GM23248 (cell line): ENCODE measurements at regions not wholly inside any gene's neighbourhood (a gene's known extent, or its start where the extent isn't known, plus 50 kb on each side); places are given as distances from the start of the nearest gene placed in this dataset.

ENCODE experiments used
- DNase-seq: peaks from one replicate; pipeline ENCODE4 v3.0.0-alpha.2; 2015
- H2AFZ ChIP-seq: fragments of 200-600 bp; sonication (generic); 2 replicates; pipeline ENCODE4 v1.6.1; 2016; ENCODE audit warnings: antibody characterized with exemption
- H3F3A ChIP-seq: fragments of 200-600 bp; sonication (generic); 2 replicates; pipeline ENCODE4 v1.6.1; 2016; ENCODE audit warnings: mild to moderate bottlenecking, antibody characterized with exemption, mixed run types; ENCODE audit not compliant: insufficient read depth
- H3K27ac ChIP-seq: fragments of 200-600 bp; sonication (generic); 2 replicates; pipeline ENCODE4 v1.5.1; 2016; ENCODE audit warnings: mild to moderate bottlenecking
- H3K27me3 ChIP-seq: fragments of 200-600 bp; sonication (generic); replicated peaks from 2 replicates; pipeline ENCODE4 v1.6.1; 2016; ENCODE audit warnings: mild to moderate bottlenecking; ENCODE audit not compliant: insufficient read depth
- H3K36me3 ChIP-seq: fragments of 200-600 bp; sonication (generic); 2 replicates; pipeline ENCODE4 v1.6.1; 2016; ENCODE audit warnings: low read depth, mild to moderate bottlenecking
- H3K4me1 ChIP-seq: fragments of 200-600 bp; sonication (generic); 2 replicates; pipeline ENCODE4 v1.6.1; 2016; ENCODE audit warnings: mild to moderate bottlenecking; ENCODE audit not compliant: insufficient read depth
- H3K4me2 ChIP-seq: fragments of 200-600 bp; sonication (generic); one replicate; pipeline ENCODE4 v1.6.1; 2016; ENCODE audit warnings: mild to moderate bottlenecking; ENCODE audit not compliant: unreplicated experiment
- H3K4me3 ChIP-seq: fragments of 200-600 bp; sonication (generic); 2 replicates; pipeline ENCODE4 v1.5.1; 2016; ENCODE audit warnings: mild to moderate bottlenecking
- H3K79me2 ChIP-seq: fragments of 200-600 bp; sonication (generic); 2 replicates; pipeline ENCODE4 v1.6.1; 2016; ENCODE audit warnings: mild to moderate bottlenecking; ENCODE audit not compliant: insufficient read depth
- H3K9ac ChIP-seq: fragments of 200-600 bp; sonication (generic); 2 replicates; pipeline ENCODE4 v1.6.1; 2016; ENCODE audit warnings: mild to moderate bottlenecking
- H3K9me2 ChIP-seq: fragments of 200-600 bp; sonication (generic); 2 replicates; pipeline ENCODE4 v1.6.1; 2016; ENCODE audit warnings: mixed run types, mild to moderate bottlenecking, moderate library complexity; ENCODE audit not compliant: insufficient read depth
- H3K9me3 ChIP-seq: fragments of 200-600 bp; sonication (generic); one replicate; pipeline ENCODE4 v1.6.1; 2017; ENCODE audit warnings: low read depth
- H4K20me1 ChIP-seq: fragments of 200-600 bp; sonication (generic); 2 replicates; pipeline ENCODE4 v1.6.0; 2016; ENCODE audit not compliant: insufficient read depth
- EZH2 ChIP-seq: fragments of 200-600 bp; sonication (generic); IDR thresholded peaks from 2 replicates; pipeline ENCODE4 v1.6.1; 2018; ENCODE audit warnings: antibody characterized with exemption, mild to moderate bottlenecking; ENCODE audit not compliant: insufficient read depth, poor library complexity, severe bottlenecking
- EZH2phosphoT487 ChIP-seq: fragments of 200-600 bp; sonication (generic); IDR thresholded peaks from 2 replicates; pipeline ENCODE4 v1.6.1; 2018; ENCODE audit warnings: antibody characterized with exemption, moderate library complexity, mild to moderate bottlenecking, low read depth; ENCODE audit not compliant: insufficient read depth
- WGBS, 2 experiments: methylation state at CpG; one replicate each; pipeline ENCODE4 v1.1.6; 2015 to 2017; ENCODE audit warnings: low lambda C conversion rate in 2 of 2, low coverage in 1 of 2; ENCODE audit errors: missing lambda C conversion rate in 2 of 2; 5-methylcytosine and 5-hydroxymethylcytosine counted together
- in situ Hi-C: fragments of 300-500 bp; cut with MboI; formaldehyde crosslinking; loops from 2 replicates; pipeline ENCODE4 v1.15.0; 2020

DNA sequence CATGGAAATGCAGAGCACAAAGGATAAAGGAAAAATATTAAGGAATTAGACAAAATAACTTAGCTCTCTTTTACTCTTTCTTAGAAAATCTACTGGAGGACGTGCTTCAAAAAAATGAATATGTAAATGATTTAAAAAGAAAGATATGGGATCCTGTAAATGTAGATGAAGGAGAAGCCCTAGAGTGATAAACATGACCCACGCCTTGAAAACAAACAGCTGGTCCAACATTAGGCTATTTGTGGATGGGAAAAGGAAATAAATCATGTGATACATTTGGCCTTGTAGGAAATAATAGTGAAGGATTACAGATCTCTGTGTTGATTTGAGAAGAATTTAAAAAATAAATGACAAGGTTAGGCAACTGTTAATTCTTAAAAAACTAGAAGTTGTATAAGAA, 492.1 kb upstream of the SLC39A10 start:
- in situ Hi-C loops, result no loop called here
- Histone ChIP-seq H3K4me1 (no peaks in the 10 kb centered on the region), H3K36me3 (no peaks in the 10 kb centered on the region), H4K20me1 (no peaks in the 10 kb centered on the region), H3F3A (no peaks in the 10 kb centered on the region), H3K9ac (no peak overlapping the region), H3K4me3 (no peak overlapping the region), H3K9me2 (no peaks in the 10 kb centered on the region), H3K9me3 (no peaks in the 10 kb centered on the region), H3K4me2 (no peak overlapping the region), H3K27ac (no peak overlapping the region), H3K27me3 (no peaks in the 10 kb centered on the region), H3K79me2 (no peaks in the 10 kb centered on the region), H2AFZ (no peak overlapping the region)
- TF ChIP-seq EZH2phosphoT487 (no peak), EZH2 (no peak)
- no peak for DNase-seq
- 9 to 17% methylated on average over 2 of the region's 2 CpGs for WGBS, 2 experiments

DNA sequence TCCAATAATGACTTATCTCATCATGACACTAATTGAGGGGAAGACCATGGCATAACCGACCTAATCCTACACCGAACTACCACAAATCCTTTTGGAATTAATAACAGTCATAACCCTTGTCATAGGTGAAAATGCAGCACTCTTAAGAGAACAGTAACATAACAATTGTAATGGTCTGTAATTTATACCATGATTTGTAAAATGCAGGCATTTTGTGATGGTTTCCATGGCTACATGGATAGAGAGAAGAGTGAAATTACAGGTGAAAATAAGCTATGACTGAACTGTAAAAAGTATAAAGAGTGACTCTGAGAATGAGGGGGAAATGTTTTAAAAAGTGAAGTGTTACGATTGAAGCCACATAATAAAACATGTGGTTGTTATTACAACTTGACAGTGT, 494.1 kb upstream of the SLC39A10 start:
- Histone ChIP-seq H3K9ac (no peak overlapping the region), H3K79me2 (no peaks in the 10 kb centered on the region), H3K4me2 (no peak overlapping the region), H3K27ac (no peak overlapping the region), H3K9me2 (no peaks in the 10 kb centered on the region), H3K9me3 (no peaks in the 10 kb centered on the region), H4K20me1 (no peaks in the 10 kb centered on the region), H2AFZ (no peak overlapping the region), H3K4me1 (no peaks in the 10 kb centered on the region), H3K36me3 (no peaks in the 10 kb centered on the region), H3K27me3 (no peaks in the 10 kb centered on the region), H3F3A (no peaks in the 10 kb centered on the region), H3K4me3 (no peak overlapping the region)
- 0 to 2% methylated on average over 3 of the region's 3 CpGs for WGBS, 2 experiments
- DNase-seq, result no peak
- no peak for TF ChIP-seq EZH2
- TF ChIP-seq EZH2phosphoT487, result no peak
- in situ Hi-C loops, result no loop called here

- H3K4me3 ChIP-seq, result no peak overlapping the region
- no peaks in the 10 kb centered on the region for H3K4me1 ChIP-seq
- H2AFZ ChIP-seq, result no peak overlapping the region
- WGBS, 2 experiments, result 52 to 63% methylated on average over 3 of the region's 3 CpGs
- H3K9me3 ChIP-seq, result no peaks in the 10 kb centered on the region
- H3K4me2 ChIP-seq, result no peak overlapping the region
- no peaks in the 10 kb centered on the region for H3F3A ChIP-seq
- in situ Hi-C loops, result no loop called here
- H3K27ac ChIP-seq, result no peak overlapping the region
- no peaks in the 10 kb centered on the region for H3K9me2 ChIP-seq
- DNase-seq, result no peak
- no peak overlapping the region for H3K9ac ChIP-seq
- H4K20me1 ChIP-seq, result no peaks in the 10 kb centered on the region
- no peaks in the 10 kb centered on the region for H3K27me3 ChIP-seq
- TF ChIP-seq EZH2 (no peak), EZH2phosphoT487 (no peak)
- no peaks in the 10 kb centered on the region for H3K36me3 ChIP-seq
- H3K79me2 ChIP-seq, result no peaks in the 10 kb centered on the region
These were observed 494.8 kb upstream of the SLC39A10 start for GRCh38 chr2:195162194-195162593.

DNA sequence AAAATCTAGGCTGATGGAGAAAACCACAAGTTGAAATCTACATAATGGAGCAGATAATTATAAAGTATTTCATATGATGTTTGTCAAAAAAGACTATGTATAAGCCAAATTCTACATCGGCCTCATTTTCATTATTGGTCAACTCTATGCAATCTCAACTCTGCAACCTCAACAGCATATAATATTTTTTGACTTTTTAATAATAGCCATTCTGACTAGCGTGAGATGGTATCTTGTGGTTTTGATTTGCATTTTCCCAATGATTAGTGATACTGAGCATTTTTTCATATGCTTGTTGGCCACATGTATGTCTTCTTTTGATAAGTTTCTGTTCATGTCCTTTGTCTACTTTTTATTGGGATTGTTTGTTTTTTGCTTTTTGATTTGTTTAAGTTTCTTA, 496.1 kb upstream of the SLC39A10 start:
- Histone ChIP-seq H2AFZ (no peak overlapping the region), H3K27ac (no peak overlapping the region), H3K79me2 (no peaks in the 10 kb centered on the region), H3K36me3 (no peaks in the 10 kb centered on the region), H3K4me3 (no peak overlapping the region), H3K9me3 (no peaks in the 10 kb centered on the region), H4K20me1 (no peaks in the 10 kb centered on the region), H3K4me1 (no peaks in the 10 kb centered on the region), H3K4me2 (no peak overlapping the region), H3F3A (no peaks in the 10 kb centered on the region), H3K9ac (no peak overlapping the region), H3K27me3 (no peaks in the 10 kb centered on the region), H3K9me2 (no peaks in the 10 kb centered on the region)
- 47 to 50% methylated on average over 2 of the region's 2 CpGs for WGBS, 2 experiments
- no peak for TF ChIP-seq EZH2
- TF ChIP-seq EZH2phosphoT487, result no peak
- in situ Hi-C loops, result no loop called here
- DNase-seq, result no peak

- H3K27ac ChIP-seq, result no peak overlapping the region
- no peaks in the 10 kb centered on the region for H3K4me1 ChIP-seq
- no peaks in the 10 kb centered on the region for H3K79me2 ChIP-seq
- H3K36me3 ChIP-seq, result no peaks in the 10 kb centered on the region
- H4K20me1 ChIP-seq, result no peaks in the 10 kb centered on the region
- TF ChIP-seq EZH2phosphoT487 (no peak), EZH2 (no peak)
- WGBS, 2 experiments, result 2% methylated on average over 2 of the region's 2 CpGs
- H3F3A ChIP-seq, result no peaks in the 10 kb centered on the region
- no peak overlapping the region for H2AFZ ChIP-seq
- H3K9me3 ChIP-seq, result no peaks in the 10 kb centered on the region
- H3K4me3 ChIP-seq, result no peak overlapping the region
- DNase-seq, result no peak
- no peaks in the 10 kb centered on the region for H3K27me3 ChIP-seq
- in situ Hi-C loops, result no loop called here
- H3K9me2 ChIP-seq, result no peaks in the 10 kb centered on the region
- H3K9ac ChIP-seq, result no peak overlapping the region
- no peak overlapping the region for H3K4me2 ChIP-seq
These were observed 505.3 kb upstream of the SLC39A10 start for GRCh38 chr2:195151711-195152110.
